HG03103 (cell line): ENCODE measurements at regions not wholly inside any gene's neighbourhood (a gene's known extent, or its start where the extent isn't known, plus 50 kb on each side); places are given as distances from the start of the nearest gene placed in this dataset.
A peak's percentile ranks its signal among the peaks of the same experiment; 100 is the strongest.

Experiments used
- ATAC-seq: cut with Tn5 transposase; IDR thresholded peaks from one replicate; pipeline ENCODE4 v1.9.1; 2021; ENCODE audit warnings: low read depth; ENCODE audit not compliant: unreplicated experiment

DNA sequence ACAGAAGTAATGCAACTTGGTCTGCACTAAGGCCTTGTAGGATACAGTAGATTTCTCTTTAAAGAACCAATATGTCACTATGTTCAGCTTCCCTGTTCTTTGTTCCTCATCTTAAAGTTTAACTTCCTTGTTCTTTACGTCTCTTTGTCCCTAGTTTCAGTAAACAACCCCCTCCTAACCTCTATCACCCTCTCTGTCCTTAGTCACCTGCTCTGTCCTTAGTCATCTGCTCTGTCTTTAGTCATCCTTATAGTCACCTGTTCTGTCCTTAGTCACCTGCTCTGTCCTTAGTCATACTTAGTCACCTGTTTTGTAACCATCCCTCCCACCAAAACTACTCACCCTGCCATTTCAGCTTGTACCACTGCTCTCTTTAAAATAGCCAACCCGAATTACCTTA is 144.6 kb upstream of the TMEM106B start:
- ATAC-seq: no peak

- peak; percentile 64 for ATAC-seq
Observed at GRCh38 chr7:12067156-12067831, 143.8 kb upstream of the TMEM106B start.

DNA sequence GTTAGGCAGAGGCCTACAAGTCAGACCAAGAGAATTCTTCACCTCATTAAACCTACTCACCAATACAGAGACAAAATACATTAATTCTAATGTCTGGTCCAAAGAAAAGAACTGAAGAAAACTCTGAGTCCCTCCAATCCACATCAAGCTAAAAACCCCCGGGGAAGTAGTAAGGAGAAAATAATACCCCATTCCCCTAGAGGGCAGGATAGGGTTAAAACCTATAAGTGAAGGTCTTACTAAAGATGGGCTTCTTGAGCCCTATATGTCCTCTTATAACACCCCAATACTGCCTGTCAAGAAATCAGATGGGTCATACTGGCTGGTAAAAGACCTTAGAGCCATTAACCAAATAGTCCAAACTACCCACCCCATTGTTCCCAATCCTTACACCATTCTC is 141.3 kb upstream of the TMEM106B start:
- ATAC-seq: no peak

DNA sequence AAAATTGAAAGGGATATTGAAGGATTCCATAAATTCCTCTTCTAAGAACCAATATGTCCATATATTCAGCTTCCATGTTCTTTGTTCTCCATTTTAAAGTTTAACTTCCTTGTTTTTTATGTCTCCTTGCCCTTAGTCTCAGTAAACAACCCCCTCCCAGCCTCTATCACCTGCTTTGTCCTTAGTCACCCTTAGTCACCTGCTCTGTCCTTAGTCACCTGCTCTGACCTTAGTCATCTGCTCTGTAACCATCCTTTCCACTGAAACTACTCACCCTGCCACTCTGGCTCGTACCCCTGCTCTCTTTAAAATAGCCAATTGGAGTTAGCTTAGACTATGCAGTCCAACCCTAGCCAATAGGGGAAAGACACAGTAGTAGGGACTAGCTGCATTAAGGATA is 136.2 kb upstream of the TMEM106B start:
- ATAC-seq: no peak

DNA sequence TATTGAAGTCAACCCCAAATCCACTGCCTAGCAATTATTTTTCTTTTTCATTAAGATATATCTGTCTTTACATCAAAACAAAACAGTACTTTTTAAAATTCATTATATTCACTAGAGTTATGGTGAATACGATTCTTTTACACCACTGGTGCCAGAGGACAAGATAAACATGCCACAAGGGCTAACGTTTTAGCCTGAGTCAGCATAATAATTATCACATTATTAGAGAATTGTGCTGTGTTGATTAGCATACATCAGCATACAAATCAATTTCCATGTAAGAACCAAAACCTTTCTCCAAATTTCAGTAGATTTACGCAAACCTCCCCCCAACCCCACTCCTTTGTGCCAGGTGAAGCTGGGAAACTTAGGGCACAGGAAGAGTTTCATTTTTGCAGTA is 131.1 kb upstream of the TMEM106B start:
- no peak for ATAC-seq

- no peak for ATAC-seq
Observed at GRCh38 chr7:12085516-12085915, 125.6 kb upstream of the TMEM106B start.

DNA sequence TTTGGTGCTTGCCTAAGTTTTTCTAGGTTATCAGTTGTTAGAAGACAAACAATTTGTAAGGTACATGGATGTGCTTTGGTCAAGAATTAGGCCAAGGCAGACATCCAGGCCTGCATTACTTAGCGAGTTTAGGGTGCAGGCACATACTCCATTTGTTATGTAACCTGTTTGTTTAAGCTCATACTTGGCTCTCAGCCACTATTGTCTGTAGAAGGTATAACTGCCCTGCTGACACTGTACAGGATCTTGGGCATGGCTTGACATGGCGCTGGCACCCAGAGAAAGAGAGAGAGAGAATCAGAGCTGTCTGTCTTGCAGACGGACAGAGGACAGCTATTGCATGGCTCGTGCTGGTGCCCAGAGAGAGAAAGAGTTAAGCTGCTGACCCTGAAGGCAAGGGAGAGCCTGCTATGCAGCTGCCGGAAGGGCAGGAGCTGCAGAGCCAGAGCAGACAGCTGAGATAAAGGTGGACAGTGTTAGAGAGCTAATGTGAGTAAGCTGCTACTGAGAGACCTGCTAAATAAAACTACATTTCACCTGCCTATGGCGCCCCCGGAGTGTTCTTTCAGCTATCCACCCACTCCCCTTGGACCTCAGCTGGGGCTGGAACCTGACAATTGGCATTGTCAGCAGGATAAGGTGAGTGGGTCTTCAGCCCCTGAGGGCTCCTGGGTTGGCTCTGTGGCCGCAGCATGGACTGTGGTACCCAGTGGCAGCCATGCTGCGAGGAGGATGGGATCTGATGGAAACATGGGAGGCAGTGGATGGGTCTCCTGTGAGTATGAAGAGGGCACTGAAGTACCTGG is 120.9 kb upstream of the TMEM106B start:
- no peak for ATAC-seq

DNA sequence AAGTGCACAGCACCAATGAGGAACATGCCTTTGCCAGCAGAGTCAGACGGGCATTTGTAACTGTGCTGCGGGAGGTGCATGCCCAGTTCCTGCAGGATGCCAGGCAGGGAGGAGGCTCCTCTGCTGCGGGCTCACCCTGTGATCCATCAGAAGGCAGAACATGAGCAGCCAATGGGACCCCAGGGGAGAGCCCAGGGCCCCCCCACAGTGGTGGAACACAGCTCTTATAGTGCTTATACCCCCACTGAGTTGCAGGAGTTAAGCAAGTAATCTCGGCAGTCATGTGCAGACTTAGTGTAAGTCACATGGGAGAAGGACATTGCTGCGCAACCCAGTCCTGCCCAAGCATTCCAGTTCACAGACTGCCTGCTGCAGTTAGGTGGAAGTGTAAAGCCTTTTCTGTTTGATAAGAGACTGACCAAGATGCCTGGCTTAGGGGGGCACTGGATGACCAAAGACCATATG is 120.3 kb upstream of the TMEM106B start:
- ATAC-seq: no peak

DNA sequence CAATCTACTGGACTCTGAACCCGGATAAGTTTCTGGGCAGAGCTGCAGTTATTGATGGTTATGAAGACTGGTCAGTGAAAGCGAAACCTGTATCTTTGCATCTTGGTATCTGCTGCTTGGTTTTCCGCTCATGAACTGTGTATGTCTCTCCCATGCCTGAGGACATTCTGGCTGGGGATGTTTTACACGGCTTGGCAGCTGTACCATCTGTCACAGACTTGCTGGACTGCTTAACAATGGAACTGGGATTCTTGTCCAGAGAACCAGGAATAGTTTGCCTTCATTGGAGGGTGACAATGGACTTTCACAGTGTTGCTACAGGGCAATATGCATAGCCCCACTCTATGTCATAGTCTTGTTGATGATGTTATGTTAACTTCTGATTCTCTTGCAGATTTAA is 119.9 kb upstream of the TMEM106B start:
- no peak for ATAC-seq

DNA sequence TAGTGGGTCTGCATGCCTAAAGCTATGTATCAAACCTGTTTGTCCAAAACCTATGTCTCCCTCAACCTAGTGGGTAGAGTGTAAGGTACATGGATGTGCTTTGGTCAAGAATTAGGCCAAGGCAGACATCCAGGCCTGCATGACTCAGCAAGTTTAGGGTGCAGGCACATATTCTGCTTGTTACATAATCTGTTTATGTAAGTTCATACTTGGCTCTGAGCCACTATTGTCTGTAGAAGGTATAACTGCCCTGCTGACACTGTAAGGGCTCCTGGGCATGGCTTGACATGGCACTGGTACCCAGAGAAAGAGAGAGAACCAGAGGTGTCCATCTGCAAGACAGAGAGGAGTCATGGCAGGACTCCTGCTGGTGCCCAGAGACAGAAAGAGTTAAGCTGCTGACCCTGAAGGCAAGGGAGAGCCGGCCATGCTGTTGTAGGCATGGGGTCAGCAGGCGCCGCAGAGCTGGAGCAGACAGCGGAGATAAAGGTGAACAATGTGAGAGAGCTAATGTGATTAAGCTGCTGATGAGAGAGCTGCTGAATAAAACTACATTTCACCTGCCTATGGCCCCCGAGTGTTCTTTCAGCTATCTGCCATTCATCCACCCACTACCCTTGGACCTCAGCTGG is 118.5 kb upstream of the TMEM106B start:
- no peak for ATAC-seq

DNA sequence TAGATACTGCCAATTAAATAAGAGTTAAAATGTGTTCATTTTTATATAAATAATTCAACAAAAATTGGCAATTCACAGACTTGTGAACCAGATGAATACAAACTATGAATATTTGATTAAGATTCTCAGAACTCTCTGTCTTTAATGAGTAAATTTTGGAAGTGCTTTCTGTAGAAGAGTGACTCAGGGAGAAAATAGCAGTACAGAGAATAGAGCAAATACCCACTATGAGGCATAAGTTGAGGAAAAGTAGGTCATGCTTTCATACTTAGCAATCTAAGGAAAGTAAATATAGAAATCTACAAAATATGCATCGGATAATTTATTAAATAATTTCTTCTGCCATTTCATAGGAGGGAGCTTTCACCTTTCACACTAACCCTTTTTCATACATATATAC is 117.7 kb upstream of the TMEM106B start:
- no peak for ATAC-seq

- no peak for ATAC-seq
Observed at GRCh38 chr7:12094365-12094921, 116.7 kb upstream of the TMEM106B start.

GRCh38 chr7:12102126-12102525 is 109.0 kb upstream of the TMEM106B start:
- no peak for ATAC-seq

- ATAC-seq: no peak
Observed at GRCh38 chr7:12102527-12102926, 108.6 kb upstream of the TMEM106B start.

- ATAC-seq: no peak
Observed at GRCh38 chr7:12103948-12104347, 107.1 kb upstream of the TMEM106B start.

- no peak for ATAC-seq
Observed at GRCh38 chr7:12107381-12107780, 103.7 kb upstream of the TMEM106B start.

GRCh38 chr7:12107841-12108254 is 103.2 kb upstream of the TMEM106B start:
- ATAC-seq: no peak

DNA sequence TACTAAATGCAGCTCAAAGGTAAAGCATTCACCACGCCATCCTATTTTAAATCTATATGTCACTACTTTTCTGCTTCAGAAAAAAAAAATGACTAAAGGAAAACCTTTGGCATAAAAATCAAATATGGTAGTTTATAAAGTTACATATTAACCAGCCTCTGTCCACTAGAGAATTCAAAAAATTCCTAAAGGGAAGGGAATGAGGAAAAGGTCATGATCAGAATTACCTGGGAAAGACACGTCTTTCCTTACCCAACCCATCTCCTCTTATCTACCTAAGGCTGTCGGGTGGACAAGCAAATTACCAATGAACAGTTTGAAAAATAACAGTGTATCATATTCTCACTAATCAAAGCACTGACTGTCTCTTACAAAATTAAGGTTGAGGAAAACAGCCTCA is 100.7 kb upstream of the TMEM106B start:
- ATAC-seq: no peak

DNA sequence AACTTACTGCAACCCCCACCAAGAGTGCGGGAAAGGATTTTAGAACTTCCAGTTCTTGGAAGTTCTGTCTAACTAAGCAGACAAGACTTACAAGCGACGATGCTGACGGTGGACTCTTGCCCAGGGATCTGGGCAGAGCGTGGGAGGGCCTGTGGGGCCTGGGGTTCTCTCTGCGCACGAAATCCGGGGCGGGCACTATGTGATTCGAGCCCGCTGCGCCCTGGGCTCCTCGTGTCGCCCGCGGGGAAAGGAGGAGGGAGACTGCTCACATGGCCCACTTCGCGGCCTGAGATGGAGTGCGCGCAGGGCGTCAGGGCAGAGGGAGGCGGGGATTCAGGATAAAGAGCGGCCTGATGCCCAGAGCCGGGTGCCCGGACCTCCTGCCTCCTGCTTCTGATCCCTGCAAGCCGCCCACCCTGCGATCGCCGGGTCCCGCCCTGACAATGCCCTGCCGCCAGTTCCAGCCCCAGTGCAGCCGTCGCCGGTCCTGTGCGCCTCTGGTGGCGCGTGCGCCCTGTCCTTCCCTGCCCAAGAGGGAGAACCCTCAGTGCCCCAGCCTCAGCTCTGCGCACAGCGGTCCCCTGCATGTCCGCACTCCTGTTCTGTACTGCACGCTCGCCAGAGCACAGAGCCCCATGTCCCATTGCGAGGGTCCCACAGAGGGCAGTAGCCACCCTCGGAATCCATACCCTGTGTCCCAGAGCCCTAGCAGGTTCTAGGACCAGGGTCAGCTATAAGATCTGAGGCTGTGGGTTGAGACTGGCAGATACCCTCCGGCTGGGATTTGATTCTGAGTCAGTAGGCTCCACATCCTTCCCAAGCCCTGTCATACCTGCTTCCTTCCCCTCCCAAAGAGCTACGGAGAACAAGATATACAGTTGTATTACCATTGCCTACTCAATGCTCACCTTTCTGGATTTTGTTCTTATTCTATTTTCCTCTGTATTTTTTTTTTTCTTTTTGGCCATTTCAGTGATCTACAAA is 99.4 kb upstream of the TMEM106B start:
- ATAC-seq: no peak

DNA sequence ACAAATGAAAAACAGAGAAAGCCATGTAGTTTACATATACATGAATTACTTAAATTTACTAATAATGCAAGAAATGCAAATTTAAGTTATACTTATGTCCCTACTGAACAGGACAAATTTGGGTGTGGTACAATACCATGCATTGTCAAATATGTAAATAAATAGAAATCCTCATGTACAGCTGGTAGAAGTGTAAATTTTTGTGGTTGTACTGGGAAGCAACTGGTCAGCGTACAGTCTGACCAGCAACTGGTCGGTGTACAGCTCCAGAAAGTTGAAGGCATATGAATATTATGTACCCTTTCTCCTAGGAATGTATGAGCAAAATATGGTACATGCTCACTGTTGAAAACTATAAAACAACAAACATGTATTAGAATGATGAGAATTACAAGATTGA is 93.9 kb upstream of the TMEM106B start:
- ATAC-seq: no peak
